ENCODE measurements at regions not wholly inside any gene's neighbourhood (a gene's known extent, or its start where the extent isn't known, plus 50 kb on each side); places are given as distances from the start of the nearest gene placed in this dataset.

GRCh38 chr13:88752041-88752440 is 1080.9 kb downstream of the SLITRK5 start:
- no peak overlapping the region for H3K4me2 ChIP-seq
- no peak overlapping the region for H3K27ac ChIP-seq
- ATAC-seq: no peak
- FAIRE-seq: no peak
- WGBS (ENCODE audit: missing lambda C conversion rate): 0% methylated on average over 1 of the region's 1 CpG
- no peaks in the 10 kb centered on the region for H3K9me3 ChIP-seq
- DNase-seq (ENCODE audit: low read depth in 1 of 2, low spot score in 1 of 2): no peak
- no peaks in the 10 kb centered on the region for H3K4me1 ChIP-seq
- H3K4me3 ChIP-seq: no peak overlapping the region
- CTCF ChIA-PET: no interaction called here
- POLR2A ChIA-PET: no interaction called here
- no peak for TF ChIP-seq NR3C1 (IDR thresholded peaks at IDR 0.05)
- TF ChIP-seq HOXB5 (CRISPR knock-in tag; IDR thresholded peaks at IDR 0.05): no peak
- TF ChIP-seq SREBF2 (IDR thresholded peaks at IDR 0.05): no peak
- TF ChIP-seq CBX2 (IDR thresholded peaks at IDR 0.05; ENCODE audit: borderline replicate concordance, low read depth): no peak
- no peak for TF ChIP-seq JUN (IDR thresholded peaks at IDR 0.05)
- no peak for TF ChIP-seq SMC3 (IDR thresholded peaks at IDR 0.05)
- no peak for TF ChIP-seq FOSL2 (IDR thresholded peaks at IDR 0.05)
- TF ChIP-seq FOSL2 (CRISPR knock-in tag; IDR thresholded peaks at IDR 0.05): no peak
- TF ChIP-seq ELK1 (IDR thresholded peaks at IDR 0.05; ENCODE audit: low read depth, low read length): no peak
- TF ChIP-seq HMGXB4 (CRISPR knock-in tag; IDR thresholded peaks at IDR 0.05; ENCODE audit: borderline replicate concordance): no peak

- no peak for TF ChIP-seq ZNF302 (CRISPR knock-in tag; IDR thresholded peaks at IDR 0.05)
- no peak for TF ChIP-seq FOXS1 (CRISPR knock-in tag; IDR thresholded peaks at IDR 0.05)
- TF ChIP-seq FOSB (CRISPR knock-in tag; IDR thresholded peaks at IDR 0.05): no peak
- no peak for TF ChIP-seq TFCP2L1 (CRISPR knock-in tag; IDR thresholded peaks at IDR 0.05)
- TF ChIP-seq KDM1A (IDR thresholded peaks at IDR 0.05; ENCODE audit: low read depth): no peak
- TF ChIP-seq REST (IDR thresholded peaks at IDR 0.05): no peak
- TF ChIP-seq HOXA7 (CRISPR knock-in tag; IDR thresholded peaks at IDR 0.05): no peak
- no peak for TF ChIP-seq CEBPB (IDR thresholded peaks at IDR 0.05)
- H3K9me3 ChIP-seq: no peaks in the 10 kb centered on the region
- 54% methylated on average over 1 of the region's 1 CpG for WGBS (ENCODE audit: missing lambda C conversion rate)
- no peak for DNase-seq (ENCODE audit: low read depth in 1 of 2, low spot score in 1 of 2)
- H3K27ac ChIP-seq: no peak overlapping the region
- POLR2A ChIA-PET: no interaction called here
- ATAC-seq: no peak
- FAIRE-seq: no peak
- no peak overlapping the region for H3K4me3 ChIP-seq
- H3K4me2 ChIP-seq: no peak overlapping the region
- no peaks in the 10 kb centered on the region for H3K4me1 ChIP-seq
- CTCF ChIA-PET: no interaction called here
Measured at GRCh38 chr13:88754141-88754540, 1083.0 kb downstream of the SLITRK5 start.

- FAIRE-seq: no peak
- 36% methylated on average over 4 of the region's 4 CpGs for WGBS (ENCODE audit: missing lambda C conversion rate)
- H3K4me3 ChIP-seq: no peak overlapping the region
- H3K9me3 ChIP-seq: no peaks in the 10 kb centered on the region
- no peak overlapping the region for H3K27ac ChIP-seq
- no peak for TF ChIP-seq PHF8 (IDR thresholded peaks at IDR 0.05; ENCODE audit: borderline replicate concordance, low read depth)
- TF ChIP-seq TFCP2L1 (CRISPR knock-in tag; IDR thresholded peaks at IDR 0.05): no peak
- TF ChIP-seq POLR2A (IDR thresholded peaks at IDR 0.05; ENCODE audit: low read length): no peak
- no peak for TF ChIP-seq CHD2 (IDR thresholded peaks at IDR 0.05; ENCODE audit: low read length, partially characterized antibody)
- no peak for TF ChIP-seq KDM1A (IDR thresholded peaks at IDR 0.05; ENCODE audit: low read depth)
- no peak for TF ChIP-seq SMC3 (IDR thresholded peaks at IDR 0.05)
- TF ChIP-seq NFE2L2 (conservative IDR thresholded peaks at IDR 0.05; ENCODE audit: low read length): no peak
- TF ChIP-seq CTCF (IDR thresholded peaks at IDR 0.05): no peak
- no peak for TF ChIP-seq CBX2 (IDR thresholded peaks at IDR 0.05; ENCODE audit: borderline replicate concordance, low read depth)
- TF ChIP-seq EP300 (IDR thresholded peaks at IDR 0.05): no peak
- no peak for TF ChIP-seq CBX8 (IDR thresholded peaks at IDR 0.05)
- no peak for TF ChIP-seq JUN (IDR thresholded peaks at IDR 0.05)
- TF ChIP-seq BHLHE40 (IDR thresholded peaks at IDR 0.05; ENCODE audit: low read depth, low read length): no peak
- TF ChIP-seq MAZ (IDR thresholded peaks at IDR 0.05; ENCODE audit: borderline replicate concordance, low read depth, low read length): no peak
- TF ChIP-seq FOSB (CRISPR knock-in tag; IDR thresholded peaks at IDR 0.05): no peak
- TF ChIP-seq HDAC2 (IDR thresholded peaks at IDR 0.05): no peak
- no peak for TF ChIP-seq HOXB5 (CRISPR knock-in tag; IDR thresholded peaks at IDR 0.05)
- H3K4me2 ChIP-seq: no peak overlapping the region
- no peak for ATAC-seq
- H3K4me1 ChIP-seq: no peaks in the 10 kb centered on the region
- CTCF ChIA-PET: no interaction called here
- POLR2A ChIA-PET: no interaction called here
- no peak for DNase-seq (ENCODE audit: low read depth in 1 of 2, low spot score in 1 of 2)
Measured at GRCh38 chr13:88761145-88761544, 1090.0 kb downstream of the SLITRK5 start.
